Stimulated activated CD8-positive, alpha-beta memory T cell treated with anti-CD3 and anti-CD28 coated beads, Interleukin-7, amount 100 ng/mL, for 4 hours (primary cell): ENCODE measurements at regions not wholly inside any gene's neighbourhood (a gene's known extent, or its start where the extent isn't known, plus 50 kb on each side); places are given as distances from the start of the nearest gene placed in this dataset.
"Not testable (repeated sequence)": the region's sequence is repeated elsewhere in the genome, so short reads cannot be mapped to it uniquely, and the experiment has no call there.

Experiments used
- DNase-seq, 2 donors: peaks; one replicate each; pipeline ENCODE4 v3.0.0-alpha.2; 2020; ENCODE audit warnings: low read depth in 2 of 2

DNA sequence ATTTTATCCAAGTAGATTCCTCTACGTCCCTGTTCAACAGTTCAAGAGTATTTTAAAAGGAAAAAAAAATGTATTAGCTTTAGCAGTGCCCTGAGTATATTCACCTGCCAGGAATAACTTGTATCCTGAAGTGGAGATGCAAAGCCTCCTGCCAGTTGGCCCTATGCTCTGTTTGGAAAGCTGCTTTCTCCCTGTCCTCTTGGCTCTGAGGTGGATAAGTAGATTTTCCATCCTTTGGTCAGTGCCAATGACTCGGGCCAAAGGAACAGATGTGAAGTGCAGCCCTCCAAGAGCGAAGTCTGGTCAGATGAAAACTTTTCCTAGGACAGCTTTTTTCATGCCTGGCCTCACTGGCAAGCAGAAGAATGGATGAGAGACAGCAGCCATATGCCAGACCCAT, 839.9 kb upstream of the TENM4 start:
- DNase-seq = no peak

DNA sequence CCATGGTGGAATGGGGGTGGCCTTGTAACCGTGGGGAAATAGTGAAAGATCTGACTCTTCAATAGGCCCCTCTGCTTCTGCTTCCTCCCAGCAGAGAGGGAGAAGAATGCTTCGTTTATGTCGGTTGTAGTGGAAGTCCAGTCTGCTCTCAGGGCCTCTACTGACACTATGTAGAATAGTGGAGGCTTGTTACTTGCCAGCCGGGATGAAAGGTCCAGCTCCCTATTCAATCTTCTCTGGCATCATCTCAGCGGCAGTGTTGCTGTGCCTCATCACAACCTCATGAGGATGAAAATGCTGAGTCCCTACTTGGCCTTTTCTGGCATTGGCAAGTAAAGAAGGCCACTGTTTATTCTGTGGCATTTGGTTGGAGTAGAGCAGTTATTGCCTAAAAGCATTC, 820.9 kb upstream of the TENM4 start:
- no peak for DNase-seq

DNA sequence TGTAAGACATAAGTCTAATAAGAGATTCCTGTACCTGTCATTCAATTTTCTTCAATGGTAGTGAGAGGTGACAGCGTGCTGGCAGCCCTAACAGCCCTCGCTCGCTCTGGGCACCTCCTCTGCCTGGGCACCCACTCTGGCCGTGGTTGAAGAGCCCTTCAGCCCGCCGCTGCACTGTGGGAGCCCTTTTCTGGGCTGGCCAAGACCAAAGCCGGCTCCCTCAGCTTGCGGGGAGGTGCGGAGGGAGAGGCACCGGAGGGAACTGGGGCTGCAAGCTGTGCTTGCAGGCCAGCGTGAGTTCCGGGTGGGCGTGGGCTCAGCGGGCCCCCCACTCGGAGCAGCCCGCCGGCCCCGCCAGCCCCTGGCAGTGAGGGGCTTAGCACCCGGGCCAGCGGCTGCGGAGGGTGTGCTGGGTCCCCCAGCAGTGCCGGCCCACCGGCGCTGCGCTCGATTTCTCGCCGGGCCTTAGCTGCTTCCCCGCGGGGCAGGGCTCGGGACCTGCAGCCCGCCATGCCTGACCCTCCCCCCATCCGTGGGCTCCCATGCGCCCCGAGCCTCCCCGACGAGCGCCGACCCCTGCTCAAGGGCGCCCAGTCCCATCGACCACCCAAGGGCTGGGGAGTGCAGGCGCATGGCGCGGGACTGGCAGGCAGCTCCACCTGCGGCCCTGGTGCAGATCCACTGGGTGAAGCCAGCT, 816.6 kb upstream of the TENM4 start:
- DNase-seq = not testable (repeated sequence)

DNA sequence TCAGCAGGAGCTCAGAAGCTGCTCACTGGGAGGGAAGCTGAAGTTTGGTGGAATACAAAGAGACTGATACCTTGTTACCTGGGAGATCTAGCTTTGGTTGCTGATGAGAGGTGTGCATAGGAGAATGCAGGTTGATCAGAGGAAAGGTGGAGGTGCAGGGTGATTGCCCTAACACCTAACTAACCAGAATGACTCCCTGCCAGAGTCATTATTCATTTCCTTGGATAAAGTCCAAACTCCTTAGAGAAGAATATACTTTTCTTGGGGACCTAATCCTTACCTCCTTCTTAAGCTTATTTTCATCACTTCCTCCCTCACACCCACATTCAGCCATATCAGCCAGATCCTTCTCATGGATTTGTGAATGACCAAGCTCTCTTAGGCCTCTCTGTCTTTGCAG, 814.2 kb upstream of the TENM4 start:
- DNase-seq = no peak

DNA sequence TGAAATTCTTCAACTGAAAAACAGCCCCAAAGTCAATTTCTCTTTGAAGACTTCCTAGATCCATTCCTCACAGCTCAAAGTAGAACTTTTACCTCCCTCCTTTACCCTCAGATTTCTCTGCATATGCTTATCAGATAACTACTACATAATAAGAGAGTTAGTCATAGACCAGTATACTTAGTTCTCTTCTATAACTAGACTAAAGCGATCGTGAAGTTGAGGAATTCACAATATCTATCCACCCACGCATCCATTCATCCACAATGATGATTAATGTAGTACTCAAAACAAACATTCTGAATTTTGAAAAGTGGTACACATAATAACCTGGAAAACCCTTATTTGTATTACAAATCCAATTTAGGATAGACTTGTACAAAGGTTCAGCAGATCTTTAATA, 800.9 kb upstream of the TENM4 start:
- no peak for DNase-seq

DNA sequence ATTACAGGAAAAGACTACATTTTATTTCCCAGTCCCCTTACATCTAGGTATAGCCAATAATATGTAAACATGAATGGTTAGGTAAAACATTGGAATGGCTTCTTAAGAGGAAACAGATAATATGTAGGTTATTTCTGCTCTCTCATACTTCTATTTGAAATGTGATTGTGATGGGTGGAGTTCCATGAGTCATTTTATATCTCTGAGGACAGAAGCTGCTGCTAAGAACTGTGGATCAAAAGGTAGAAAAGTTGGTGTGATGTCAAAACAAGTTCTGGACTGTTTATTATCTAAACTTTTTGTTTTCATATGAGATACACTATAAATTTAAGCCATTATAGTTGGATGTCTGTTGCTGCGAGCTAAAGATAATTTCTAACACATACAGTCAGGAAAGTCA, 799.4 kb upstream of the TENM4 start:
- no peak for DNase-seq

DNA sequence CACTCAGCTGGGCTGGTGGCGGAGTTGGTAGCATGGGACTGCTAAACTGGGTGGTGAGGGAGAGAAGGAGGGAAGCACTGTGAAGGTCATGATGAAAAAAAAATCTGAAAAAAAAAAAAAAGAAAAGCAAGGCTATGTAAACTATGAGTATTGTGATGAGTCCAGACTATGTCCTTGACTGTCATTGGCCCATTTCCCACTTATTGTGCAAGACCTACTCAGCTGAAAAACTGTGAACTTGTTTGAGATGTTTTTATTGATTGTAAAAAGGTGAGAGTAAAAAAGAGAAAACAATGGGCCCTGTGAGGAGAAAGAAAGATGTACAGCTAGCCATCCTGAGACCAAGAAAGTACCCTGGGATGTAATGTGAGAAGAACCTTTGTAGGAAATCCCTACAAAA, 798.4 kb upstream of the TENM4 start:
- no peak for DNase-seq

DNA sequence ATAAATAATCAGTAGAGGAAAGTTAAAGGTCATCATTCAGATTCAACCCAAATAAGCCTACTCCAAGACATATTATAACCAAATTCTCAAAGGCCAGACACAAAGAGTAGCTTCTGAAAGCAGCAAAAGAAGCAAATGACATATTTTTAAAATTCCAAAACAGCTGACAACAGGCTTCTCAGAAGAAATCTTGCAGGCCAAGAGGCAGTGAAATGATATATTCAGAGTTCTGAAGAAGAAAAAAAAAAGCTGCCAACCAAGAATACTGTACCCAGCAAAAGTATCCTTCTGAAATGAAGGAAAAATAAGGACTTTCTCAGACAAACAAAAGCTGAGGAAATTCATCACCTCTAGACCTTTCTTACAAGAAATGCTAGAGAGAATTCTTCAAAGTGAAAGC, 787.1 kb upstream of the TENM4 start:
- no peak for DNase-seq

DNA sequence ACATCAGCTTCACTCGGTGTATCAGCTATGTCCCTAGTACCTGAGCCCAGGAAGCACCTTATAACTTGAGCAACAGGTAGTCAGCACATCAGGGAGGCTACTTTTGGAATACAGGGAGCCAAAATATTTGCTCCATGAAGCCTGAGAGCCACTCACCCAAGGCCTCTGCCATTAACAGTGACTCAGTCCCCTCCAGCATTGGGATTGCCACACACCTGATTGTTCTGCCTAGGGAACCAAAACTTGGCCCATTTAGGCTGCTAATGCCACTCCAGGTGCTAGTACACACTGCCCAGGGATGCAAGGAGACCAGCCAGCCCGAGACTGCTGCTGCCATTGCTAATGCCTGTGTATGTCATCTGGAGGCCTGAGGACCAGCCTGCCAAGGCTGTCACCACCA, 773.6 kb upstream of the TENM4 start:
- no peak for DNase-seq

DNA sequence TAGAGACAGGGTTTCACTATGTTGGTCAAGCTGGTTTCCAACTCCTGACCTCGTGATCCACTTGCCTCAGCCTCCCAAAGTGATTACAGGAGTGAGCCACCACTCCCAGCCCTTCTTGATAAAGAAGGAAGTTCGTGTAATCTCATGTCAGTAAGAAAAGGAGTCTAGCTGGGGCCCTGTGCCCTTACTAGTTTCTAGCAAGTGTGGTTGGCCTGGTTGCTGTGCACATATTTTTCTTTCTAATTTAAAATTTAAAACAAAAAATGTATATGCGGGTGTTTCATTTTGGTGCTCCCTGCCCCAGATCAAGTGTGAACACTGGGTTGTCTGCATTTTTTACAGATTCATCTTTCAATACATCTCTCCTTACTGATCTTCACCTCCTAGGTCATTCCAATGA, 770.8 kb upstream of the TENM4 start:
- DNase-seq = no peak

DNA sequence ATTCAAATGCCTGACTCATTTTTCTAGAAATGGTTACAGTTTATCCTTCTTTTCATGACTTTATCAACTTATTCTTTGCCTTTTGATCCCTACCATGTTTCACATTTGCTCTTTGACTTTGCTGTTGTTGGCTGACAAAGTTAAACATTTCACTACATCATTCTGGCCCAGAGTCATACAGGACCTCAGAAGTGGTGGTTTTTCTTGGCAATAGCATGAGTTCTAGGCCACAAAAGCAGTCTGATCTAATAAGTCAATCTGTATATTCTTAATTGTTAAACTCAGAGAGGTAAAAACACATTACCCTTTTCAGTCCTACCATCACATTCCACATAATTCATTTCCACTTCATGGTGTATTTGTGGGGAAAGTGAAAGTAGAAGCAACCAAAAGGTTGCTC, 763.2 kb upstream of the TENM4 start:
- DNase-seq = no peak

DNA sequence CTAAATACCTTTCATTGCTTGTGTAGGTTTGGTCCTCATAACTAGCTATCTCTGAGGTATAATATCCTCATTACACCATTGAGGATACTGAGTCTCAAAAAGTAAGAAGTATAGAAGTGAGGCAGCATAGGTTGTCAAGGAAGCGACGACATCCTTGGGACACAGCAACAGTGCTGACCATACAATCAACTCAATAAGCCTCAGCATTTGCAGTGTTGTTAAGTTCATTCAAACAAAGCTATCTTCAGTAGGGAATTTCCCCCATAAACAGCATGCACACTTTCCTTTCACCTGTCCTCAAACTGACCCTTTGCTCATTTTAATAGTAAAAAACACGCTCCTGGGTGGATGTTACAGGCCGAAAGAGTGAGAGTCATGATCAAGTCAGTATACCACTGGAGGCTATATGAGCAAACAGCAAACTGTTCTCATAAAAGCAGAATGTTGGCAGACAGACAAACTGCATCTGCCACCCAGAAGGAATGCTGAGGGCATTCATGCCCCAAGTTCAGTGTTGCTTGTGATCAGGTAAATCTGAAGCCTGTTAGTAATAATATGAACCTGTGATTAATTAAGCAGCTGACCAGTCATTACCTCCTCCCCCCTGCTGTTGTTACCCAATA, 756.2 kb upstream of the TENM4 start:
- DNase-seq = no peak

DNA sequence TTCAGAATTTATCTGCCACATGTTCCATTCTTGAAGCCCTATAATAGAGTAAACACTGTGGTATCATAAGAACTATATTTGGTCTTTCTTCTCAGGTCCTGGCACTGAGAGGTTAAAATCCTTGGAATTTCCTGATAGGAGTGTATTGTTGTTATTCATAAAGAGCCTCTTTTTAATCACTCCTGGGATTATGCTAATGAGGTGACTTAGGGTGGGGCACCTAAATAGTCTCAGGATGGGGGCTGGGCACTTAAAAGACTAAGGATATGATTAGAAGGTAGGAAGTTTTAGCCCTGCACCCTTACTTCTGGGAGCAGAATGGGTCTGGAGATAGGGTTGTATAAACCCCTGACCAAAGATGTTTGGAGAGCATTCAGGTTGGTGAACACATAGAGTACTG, 755.2 kb upstream of the TENM4 start:
- no peak for DNase-seq

DNA sequence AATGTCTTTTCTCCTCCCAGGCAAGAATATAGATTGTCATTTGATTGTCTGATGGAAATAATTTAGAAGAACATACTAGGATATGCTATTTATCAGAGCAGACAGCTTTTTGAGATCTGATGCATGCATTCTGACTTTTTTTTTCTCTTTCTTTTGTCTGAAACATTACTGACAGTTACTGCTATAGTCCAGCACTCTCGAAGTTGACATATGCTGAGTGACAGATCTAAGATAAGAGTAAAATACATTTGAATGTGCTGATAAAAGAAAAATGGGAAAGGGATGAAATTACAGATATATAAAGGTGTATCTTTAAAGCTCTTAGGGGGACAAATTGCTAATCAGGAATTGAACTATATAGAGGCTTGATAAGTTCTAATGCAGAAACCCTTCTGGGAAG, 753.8 kb upstream of the TENM4 start:
- no peak for DNase-seq

DNA sequence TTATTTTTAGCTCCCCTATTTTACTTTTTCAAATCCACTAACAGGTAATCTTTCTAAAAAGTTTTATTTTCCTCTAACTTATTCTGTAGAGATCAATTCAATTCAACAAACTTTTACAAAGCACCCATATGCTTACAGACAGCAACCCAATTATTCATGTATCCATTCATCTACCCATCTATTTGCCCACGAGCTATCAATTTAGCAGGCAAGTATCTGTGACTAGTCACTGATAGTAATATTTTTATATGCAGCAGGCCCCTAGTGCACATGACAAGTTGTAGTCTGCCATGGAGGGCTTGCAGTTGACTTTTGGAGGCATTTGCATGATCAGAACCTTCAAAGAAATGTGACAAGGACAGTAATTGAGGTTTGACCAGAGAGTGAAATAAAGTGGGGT, 753.2 kb upstream of the TENM4 start:
- DNase-seq = no peak

DNA sequence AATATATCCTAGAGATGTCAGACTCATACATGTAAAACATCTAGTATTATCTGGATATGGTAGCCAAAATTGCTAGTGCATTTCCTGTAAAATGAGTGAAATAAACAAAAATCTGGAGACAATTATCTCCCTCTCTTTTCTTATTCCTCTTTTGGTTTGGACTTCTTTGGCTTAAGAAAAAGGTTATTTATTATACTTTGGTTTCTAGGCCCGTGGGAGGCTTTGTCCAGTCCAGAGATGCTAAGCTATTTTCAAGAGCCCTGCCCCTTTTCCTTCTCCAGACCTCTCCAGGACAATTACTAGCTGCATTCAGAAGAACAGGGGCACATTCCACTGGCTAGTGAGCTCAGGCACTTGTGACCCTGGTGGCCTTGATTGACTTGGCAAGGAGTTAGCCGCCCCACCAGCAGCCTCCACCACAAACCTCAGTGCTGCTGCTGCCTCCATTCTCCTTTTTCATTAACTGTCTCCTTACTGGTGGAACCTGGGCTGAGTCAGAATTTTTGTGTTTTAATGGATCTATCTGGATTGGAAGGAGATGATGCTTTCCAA, 747.3 kb upstream of the TENM4 start:
- DNase-seq = no peak

DNA sequence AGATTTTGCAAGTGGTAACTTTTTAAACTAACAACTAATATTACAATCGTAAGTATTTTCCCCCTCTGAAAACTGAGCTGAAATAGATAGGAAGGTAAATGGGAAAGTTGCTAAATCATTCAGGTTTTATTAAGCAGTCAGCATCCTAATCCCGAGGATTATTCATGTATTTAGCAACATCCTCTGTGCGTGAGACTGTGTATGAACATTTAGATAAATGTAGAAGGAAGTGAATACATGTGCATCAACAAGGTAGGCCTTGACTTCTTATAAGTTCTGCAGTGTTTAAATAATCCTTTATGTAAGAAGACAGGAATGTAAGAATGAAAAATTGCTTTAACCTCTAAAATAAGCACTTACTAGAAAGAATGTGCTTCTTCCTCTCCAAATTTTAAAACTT, 745.9 kb upstream of the TENM4 start:
- no peak for DNase-seq

DNA sequence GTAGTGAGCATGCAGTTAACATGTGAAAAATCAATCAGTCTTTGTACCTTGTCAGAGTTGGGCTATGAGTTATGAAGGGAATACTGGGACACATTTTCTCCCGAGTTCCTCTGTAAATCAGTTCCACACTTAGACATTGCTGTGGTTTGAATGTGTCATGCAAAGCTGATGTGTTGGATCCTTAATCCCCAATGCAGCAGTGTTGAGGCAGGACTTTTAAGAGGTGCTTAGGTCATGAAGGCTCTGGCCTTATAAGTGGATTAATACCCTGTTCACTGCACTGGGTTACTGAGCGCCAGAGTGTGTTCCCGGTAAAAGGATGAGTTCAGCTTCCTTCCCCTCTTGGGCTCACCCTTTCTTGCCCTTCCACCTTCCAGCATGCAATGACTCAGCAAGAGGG, 742.1 kb upstream of the TENM4 start:
- DNase-seq = no peak

DNA sequence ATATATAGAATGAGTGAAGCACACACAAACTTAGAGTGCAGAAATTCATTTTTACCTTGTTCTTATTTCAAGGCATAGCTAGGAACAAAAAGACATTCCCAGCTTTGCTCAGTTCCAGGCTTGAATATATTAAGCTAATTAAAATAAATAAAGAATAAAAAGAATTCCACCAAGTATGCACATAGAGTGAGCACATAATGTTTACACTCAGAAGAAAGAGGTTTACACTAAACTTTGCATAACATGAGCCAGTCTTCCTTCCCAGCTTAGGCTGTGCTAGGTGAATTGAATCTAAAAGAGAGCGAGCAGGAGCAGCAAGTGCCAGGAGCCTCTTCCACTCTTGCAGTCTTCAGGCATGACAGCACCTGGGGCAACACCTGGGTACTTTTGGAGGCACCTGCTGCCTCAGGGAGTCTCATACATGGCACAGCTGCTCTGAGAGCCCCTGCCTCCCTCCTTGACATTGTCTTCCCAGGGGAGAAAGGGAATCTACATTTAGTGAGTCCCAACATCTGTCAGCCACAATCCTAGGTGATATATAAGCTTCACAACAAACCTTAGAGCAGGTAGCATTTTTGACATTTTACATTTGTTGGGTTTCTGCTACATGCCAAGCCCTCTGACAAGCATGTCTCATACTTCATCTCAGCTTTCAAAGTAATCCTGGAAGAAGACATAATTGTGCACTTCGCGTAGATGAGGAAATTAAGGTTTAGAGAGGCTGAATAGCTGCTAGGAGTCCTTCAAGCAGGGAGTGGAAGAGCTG, 732.7 kb upstream of the TENM4 start:
- DNase-seq = no peak

DNA sequence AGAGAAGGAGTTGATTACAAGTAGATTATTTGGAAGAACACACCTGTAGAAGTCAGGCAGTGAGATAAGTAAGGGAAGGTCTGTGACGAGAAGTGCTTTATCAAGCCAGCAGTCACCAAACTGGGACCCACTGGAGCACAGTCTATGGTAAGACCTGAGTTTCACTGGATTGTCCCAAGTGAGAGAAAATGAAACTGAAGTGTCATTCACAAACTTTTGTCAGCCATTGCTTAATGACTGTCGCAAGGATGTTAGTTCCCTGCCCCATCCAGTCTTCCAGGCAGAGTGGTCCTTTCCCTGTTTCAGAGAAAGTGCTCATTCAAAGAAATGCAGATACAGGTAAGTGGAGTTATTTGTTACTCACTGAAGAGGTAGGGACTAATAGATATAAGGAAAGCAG, 728.0 kb upstream of the TENM4 start:
- DNase-seq = no peak

DNA sequence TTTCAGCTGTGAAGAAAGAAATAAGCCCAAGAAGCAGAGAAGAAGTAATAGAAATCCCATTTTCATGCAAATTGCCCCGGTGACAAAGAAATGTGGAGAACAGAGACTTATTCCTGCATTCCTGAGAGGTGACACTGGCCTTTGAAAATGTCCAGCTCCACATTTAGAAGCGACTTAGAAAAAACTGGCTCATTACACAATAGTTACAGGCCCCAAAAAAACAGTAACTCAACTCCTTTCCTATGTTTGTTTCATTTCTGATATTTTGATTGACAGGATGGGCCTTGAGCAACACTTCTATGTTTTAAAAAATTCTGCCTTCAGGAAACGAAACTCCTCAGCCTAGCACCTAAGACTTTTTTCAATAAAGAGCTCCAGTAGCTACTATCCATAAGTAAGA, 726.9 kb upstream of the TENM4 start:
- DNase-seq = no peak

DNA sequence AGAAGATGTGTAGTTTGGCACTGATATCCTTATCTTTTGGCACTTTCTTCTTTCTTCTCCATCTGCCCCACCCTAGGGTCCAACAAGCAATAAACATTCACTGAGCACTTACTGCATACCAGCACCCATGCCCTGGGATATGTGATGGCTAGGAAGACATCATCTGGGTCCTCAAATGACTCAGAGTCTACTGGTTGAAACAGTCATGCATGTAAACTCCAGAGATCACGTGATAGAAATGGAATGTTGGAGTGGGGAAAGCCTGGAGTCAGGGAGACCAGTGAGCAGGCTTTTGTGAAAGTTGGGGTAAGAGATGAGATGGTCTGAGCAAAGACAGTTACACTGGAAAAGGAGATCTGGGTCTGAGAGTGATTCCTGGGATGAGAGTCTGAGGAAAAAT, 724.9 kb upstream of the TENM4 start:
- no peak for DNase-seq

DNA sequence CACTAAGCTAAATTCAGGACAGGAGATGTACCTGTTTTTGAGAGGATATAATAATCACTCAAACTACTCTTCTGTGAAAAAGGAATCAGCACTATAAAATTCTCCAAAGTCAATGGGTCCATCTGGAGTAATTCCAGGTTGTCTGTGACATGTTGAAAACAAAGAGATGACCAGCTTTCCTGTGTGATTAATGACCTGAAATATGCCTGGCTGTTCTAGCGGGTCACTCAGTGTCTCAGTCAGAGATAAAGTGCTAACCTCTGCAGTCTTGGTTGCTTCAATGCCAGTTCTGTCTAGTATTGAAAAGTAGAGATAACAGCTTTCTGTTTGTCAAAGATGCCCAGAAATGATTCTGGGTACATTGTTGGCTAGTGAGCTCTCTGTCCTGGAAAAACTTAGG, 722.6 kb upstream of the TENM4 start:
- DNase-seq = no peak
